ENCODE measurements at regions not wholly inside any gene's neighbourhood (a gene's known extent, or its start where the extent isn't known, plus 50 kb on each side); places are given as distances from the start of the nearest gene placed in this dataset.
"Not testable (repeated sequence)": the region's sequence is repeated elsewhere in the genome, so short reads cannot be mapped to it uniquely, and the experiment has no call there.

DNA sequence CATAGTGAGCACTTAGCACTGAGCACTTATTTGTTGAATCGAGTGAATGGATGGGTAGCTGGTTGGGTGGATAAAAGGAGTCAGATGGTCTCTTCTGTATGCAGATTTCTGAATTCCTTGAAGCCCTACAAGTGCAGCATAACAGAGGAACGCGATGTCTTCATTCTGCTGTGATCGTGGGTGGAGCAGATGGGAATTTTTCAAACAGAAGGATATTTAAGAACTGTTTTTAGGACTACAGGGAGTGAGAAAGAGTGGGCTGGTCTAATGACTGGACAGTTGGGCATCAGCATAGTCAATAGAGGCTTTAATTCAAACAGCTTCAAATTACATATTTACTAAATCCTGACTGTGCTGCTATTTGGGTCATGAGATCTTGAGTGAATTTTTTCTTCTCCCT lies 253.2 kb downstream of the CEMIP2 start:
- TF ChIP-seq, protein P1, sequence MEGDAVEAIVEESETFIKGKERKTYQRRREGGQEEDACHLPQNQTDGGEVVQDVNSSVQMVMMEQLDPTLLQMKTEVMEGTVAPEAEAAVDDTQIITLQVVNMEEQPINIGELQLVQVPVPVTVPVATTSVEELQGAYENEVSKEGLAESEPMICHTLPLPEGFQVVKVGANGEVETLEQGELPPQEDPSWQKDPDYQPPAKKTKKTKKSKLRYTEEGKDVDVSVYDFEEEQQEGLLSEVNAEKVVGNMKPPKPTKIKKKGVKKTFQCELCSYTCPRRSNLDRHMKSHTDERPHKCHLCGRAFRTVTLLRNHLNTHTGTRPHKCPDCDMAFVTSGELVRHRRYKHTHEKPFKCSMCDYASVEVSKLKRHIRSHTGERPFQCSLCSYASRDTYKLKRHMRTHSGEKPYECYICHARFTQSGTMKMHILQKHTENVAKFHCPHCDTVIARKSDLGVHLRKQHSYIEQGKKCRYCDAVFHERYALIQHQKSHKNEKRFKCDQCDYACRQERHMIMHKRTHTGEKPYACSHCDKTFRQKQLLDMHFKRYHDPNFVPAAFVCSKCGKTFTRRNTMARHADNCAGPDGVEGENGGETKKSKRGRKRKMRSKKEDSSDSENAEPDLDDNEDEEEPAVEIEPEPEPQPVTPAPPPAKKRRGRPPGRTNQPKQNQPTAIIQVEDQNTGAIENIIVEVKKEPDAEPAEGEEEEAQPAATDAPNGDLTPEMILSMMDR (IDR thresholded peaks at IDR 0.05 in 8 of 11, conservative IDR thresholded peaks at IDR 0.05 in 3 of 11), result no peak
- no peak for TF ChIP-seq POLR2AphosphoS5 (IDR thresholded peaks at IDR 0.05)
- no peak for TF ChIP-seq POLR2A (IDR thresholded peaks at IDR 0.05)

DNA sequence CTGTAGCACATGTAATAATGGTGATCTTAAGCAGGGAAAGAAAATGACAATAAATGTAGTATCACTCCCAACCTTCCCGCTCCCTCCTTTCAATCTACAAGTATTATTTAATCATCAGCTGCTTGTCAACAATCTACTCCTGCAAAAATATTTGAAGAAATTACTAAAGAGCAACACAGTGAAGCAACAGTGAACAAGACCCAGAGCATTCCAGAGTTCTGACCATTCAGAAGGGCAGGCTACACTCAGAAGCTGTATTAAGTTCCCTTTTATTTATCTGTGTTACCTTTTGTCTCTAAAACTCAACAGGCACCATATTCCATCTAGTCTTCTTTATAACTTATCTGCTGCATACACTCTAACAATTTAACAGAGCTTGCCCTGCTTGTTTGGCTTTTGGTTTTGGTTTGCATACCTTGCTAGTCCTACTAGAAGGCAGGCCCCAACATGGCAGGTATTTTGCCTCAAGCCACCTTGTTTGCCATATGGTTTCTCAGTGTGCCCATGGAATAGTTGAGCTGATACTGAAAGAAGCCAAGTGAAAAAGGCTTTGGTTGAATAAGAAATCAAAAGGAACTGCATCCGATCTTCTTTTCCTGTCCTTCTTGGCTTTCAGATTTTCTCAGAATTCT lies 253.9 kb downstream of the CEMIP2 start:
- TF ChIP-seq POLR2AphosphoS5 (IDR thresholded peaks at IDR 0.05), result no peak
- TF ChIP-seq, protein P1 (IDR thresholded peaks at IDR 0.05 in 8 of 11, conservative IDR thresholded peaks at IDR 0.05 in 3 of 11), result no peak
- no peak for TF ChIP-seq POLR2A (IDR thresholded peaks at IDR 0.05)
- Histone ChIP-seq H3K27me3 (replicated peaks in 1 of 7) (no peaks in the 10 kb centered on the region), H3K27ac (no peak overlapping the region), H3K36me3 (no peaks in the 10 kb centered on the region), H3K4me3 (no peak overlapping the region), H3K9me3 (no peaks in the 10 kb centered on the region), H3K4me1 (peaks cover 0 to 5% (median 0%) of the 10 kb centered on the region in 6 donors)
- intact Hi-C loops (cut with DNase I; ENCODE audit: low total_unique reads), result no loop called here
- 82 to 95% (median 89%) methylated on average over 2 of the region's 2 CpGs for WGBS, 5 donors
- no peak for DNase-seq

More for the DNA sequence above, 253.2 kb downstream of the CEMIP2 start:
- no peaks in the 10 kb centered on the region for H3K36me3 ChIP-seq
- no peaks in the 10 kb centered on the region for H3K9me3 ChIP-seq
- no peak overlapping the region for H3K4me3 ChIP-seq
- 69 to 90% (median 81%) methylated on average over 4 of the region's 4 CpGs for WGBS, 5 donors
- no peak for DNase-seq
- intact Hi-C loops (cut with DNase I; ENCODE audit: low total_unique reads), result no loop called here
- H3K4me1 ChIP-seq, result peaks cover 0 to 5% (median 0%) of the 10 kb centered on the region in 6 donors
- H3K27ac ChIP-seq, result no peak overlapping the region
- no peaks in the 10 kb centered on the region for H3K27me3 ChIP-seq (replicated peaks in 1 of 7)

DNA sequence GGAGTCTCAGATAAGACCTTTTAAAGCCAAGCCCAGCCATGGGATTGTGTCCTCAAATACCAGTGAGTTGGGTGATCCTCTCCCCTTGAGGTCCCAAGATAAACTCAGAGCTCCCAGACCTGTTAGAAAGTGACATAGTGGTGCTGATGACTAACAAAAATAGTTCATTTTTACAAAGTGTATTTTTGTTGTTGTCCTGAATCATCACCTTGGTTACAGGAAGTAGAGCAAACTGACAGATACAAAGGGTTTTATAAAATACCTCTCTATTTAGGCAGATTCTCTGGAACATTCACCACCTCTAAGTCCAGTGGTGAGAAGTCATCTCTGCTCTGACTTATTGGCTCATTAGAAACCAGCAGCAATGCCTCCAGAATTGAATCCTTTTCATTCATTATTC lies 259.3 kb downstream of the CEMIP2 start:
- no peaks in the 10 kb centered on the region for H3K9me3 ChIP-seq
- H3K27ac ChIP-seq, result no peak overlapping the region
- intact Hi-C loops (cut with DNase I; ENCODE audit: low total_unique reads), result no loop called here
- no peaks in the 10 kb centered on the region for H3K4me1 ChIP-seq
- no peaks in the 10 kb centered on the region for H3K36me3 ChIP-seq
- H3K4me3 ChIP-seq, result no peak overlapping the region
- DNase-seq, result no peak
- no peak for TF ChIP-seq POLR2AphosphoS5 (IDR thresholded peaks at IDR 0.05)
- TF ChIP-seq, protein P1 (IDR thresholded peaks at IDR 0.05 in 8 of 11, conservative IDR thresholded peaks at IDR 0.05 in 3 of 11), result no peak
- TF ChIP-seq POLR2A (IDR thresholded peaks at IDR 0.05), result no peak
- no peaks in the 10 kb centered on the region for H3K27me3 ChIP-seq (replicated peaks in 1 of 7)

DNA sequence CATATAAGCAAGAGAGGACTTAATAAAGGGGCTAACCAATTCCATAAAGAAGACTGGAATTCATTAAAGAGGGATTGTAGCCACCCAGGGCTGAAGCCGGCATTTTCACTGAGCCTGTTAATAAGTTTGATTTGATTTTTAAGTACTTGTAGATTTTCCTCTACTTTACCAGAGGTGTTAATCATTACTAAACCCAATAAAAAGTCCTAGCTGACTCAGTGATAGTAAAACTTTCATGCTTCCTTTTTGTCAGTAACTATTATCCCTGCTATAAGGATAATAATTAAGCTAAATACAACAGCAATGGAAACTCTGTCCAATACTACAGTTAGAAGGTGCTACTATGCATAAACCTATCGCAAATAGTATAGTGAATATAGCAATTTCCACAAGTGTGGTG lies 260.2 kb downstream of the CEMIP2 start:
- H3K4me1 ChIP-seq; H3K36me3 ChIP-seq; intact Hi-C loops (cut with DNase I; ENCODE audit: low total_unique reads); H3K9me3 ChIP-seq; DNase-seq; H3K27me3 ChIP-seq (replicated peaks in 1 of 7); H3K4me3 ChIP-seq; H3K27ac ChIP-seq: not testable (repeated sequence)
- WGBS, 5 donors, result 90 to 98% (median 95%) methylated on average over 2 of the region's 2 CpGs

DNA sequence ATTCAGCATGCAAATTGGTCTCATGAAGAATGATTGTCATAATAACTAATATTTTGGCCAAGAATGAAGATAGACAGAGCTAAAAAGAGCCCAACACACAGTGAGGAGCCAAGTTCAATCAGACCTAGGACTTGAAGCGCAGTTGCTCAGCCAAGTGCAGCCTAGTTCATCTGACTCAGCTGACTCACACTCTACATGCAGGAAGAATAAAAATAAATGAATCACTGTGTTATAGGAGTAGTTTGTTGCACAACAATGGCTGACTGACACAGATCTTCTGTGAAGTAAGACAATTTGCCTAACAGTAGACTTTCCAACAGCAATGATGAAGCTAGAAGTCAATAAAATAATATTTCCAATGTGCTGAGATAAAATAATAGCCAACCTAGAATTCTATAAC lies 261.5 kb downstream of the CEMIP2 start:
- no peaks in the 10 kb centered on the region for H3K36me3 ChIP-seq

More for the DNA sequence above, 261.5 kb downstream of the CEMIP2 start:
- Histone ChIP-seq H3K27me3 (replicated peaks in 1 of 7) (no peaks in the 10 kb centered on the region), H3K4me3 (no peak overlapping the region), H3K9me3 (no peaks in the 10 kb centered on the region), H3K27ac (no peak overlapping the region), H3K4me1 (no peaks in the 10 kb centered on the region)
- DNase-seq, result no peak
- WGBS, 5 donors, result 79 to 93% (median 84%) methylated on average over 1 of the region's 1 CpG
- TF ChIP-seq POLR2AphosphoS5 (IDR thresholded peaks at IDR 0.05) (no peak), POLR2A (IDR thresholded peaks at IDR 0.05) (no peak)
- TF ChIP-seq, protein P1 (IDR thresholded peaks at IDR 0.05 in 8 of 11, conservative IDR thresholded peaks at IDR 0.05 in 3 of 11), result no peak
- intact Hi-C loops (cut with DNase I; ENCODE audit: low total_unique reads), result no loop called here
